Activated CD8-positive, alpha-beta memory T cell treated with anti-CD3 and anti-CD28 coated beads for 24 hours (primary cell): ENCODE measurements at regions not wholly inside any gene's neighbourhood (a gene's known extent, or its start where the extent isn't known, plus 50 kb on each side); places are given as distances from the start of the nearest gene placed in this dataset.

Experiments
- DNase-seq: peaks from one replicate; pipeline ENCODE4 v3.0.0-alpha.2; 2020

GRCh38 chr16:51952500-51952899 is 594.4 kb downstream of the TOX3 start:
- DNase-seq: no peak

- no peak for DNase-seq
Observed at GRCh38 chr16:51951668-51952298, 595.2 kb downstream of the TOX3 start.

- no peak for DNase-seq
Observed at GRCh38 chr16:51950118-51950780, 596.7 kb downstream of the TOX3 start.

GRCh38 chr16:51949282-51949681 is 597.7 kb downstream of the TOX3 start:
- no peak for DNase-seq

- no peak for DNase-seq
Observed at GRCh38 chr16:51941412-51941811, 605.5 kb downstream of the TOX3 start.

GRCh38 chr16:51940183-51940582 is 606.8 kb downstream of the TOX3 start:
- DNase-seq: no peak

- DNase-seq: no peak
Observed at GRCh38 chr16:51939378-51939871, 607.5 kb downstream of the TOX3 start.

GRCh38 chr16:51938861-51939260 is 608.1 kb downstream of the TOX3 start:
- DNase-seq: no peak

GRCh38 chr16:51937771-51938170 is 609.2 kb downstream of the TOX3 start:
- DNase-seq: no peak

GRCh38 chr16:51936846-51937245 is 610.1 kb downstream of the TOX3 start:
- DNase-seq: no peak

- DNase-seq: no peak
Observed at GRCh38 chr16:51932317-51932716, 614.6 kb downstream of the TOX3 start.

- DNase-seq: no peak
Observed at GRCh38 chr16:51931653-51932052, 615.3 kb downstream of the TOX3 start.

GRCh38 chr16:51924744-51925143 is 622.2 kb downstream of the TOX3 start:
- no peak for DNase-seq

GRCh38 chr16:51922476-51922875 is 624.5 kb downstream of the TOX3 start:
- DNase-seq: no peak

- DNase-seq: no peak
Observed at GRCh38 chr16:51919736-51920135, 627.2 kb downstream of the TOX3 start.

GRCh38 chr16:51916814-51917213 is 630.1 kb downstream of the TOX3 start:
- no peak for DNase-seq

- DNase-seq: no peak
Observed at GRCh38 chr16:51916231-51916630, 630.7 kb downstream of the TOX3 start.

GRCh38 chr16:51907680-51908079 is 639.3 kb downstream of the TOX3 start:
- no peak for DNase-seq

GRCh38 chr16:51900221-51900780 is 646.6 kb downstream of the TOX3 start:
- DNase-seq: no peak

- DNase-seq: no peak
Observed at GRCh38 chr16:51898872-51899271, 648.1 kb downstream of the TOX3 start.

GRCh38 chr16:51896013-51896412 is 650.9 kb downstream of the TOX3 start:
- no peak for DNase-seq

GRCh38 chr16:51892293-51893007 is 654.5 kb downstream of the TOX3 start:
- no peak for DNase-seq

GRCh38 chr16:51888534-51888933 is 658.4 kb downstream of the TOX3 start:
- no peak for DNase-seq

GRCh38 chr16:51888016-51888415 is 658.9 kb downstream of the TOX3 start:
- DNase-seq: no peak
